ENCODE measurements at regions not wholly inside any gene's neighbourhood (a gene's known extent, or its start where the extent isn't known, plus 50 kb on each side); places are given as distances from the start of the nearest gene placed in this dataset.

- TF ChIP-seq TFE3 (CRISPR knock-in tag; IDR thresholded peaks at IDR 0.05) (peak; percentile 32; the same call in 1 of the 2 replicates), ZNF24 (IDR thresholded peaks at IDR 0.05) (peak; percentile 79; the same call in 1 of the 2 replicates), MBD4 (IDR thresholded peaks at IDR 0.05; ENCODE audit: borderline replicate concordance, low read length) (peak; percentile 79; the same call in 1 of the 2 replicates), ZSCAN9 (CRISPR knock-in tag; IDR thresholded peaks at IDR 0.05; ENCODE audit: borderline replicate concordance) (peak; percentile 51; the same call in 1 of the 2 replicates), SETDB1 (CRISPR knock-in tag; IDR thresholded peaks at IDR 0.05; ENCODE audit: borderline replicate concordance) (no peak), PAX8 (CRISPR knock-in tag; IDR thresholded peaks at IDR 0.05; ENCODE audit: borderline replicate concordance) (no peak), ELF3 (CRISPR knock-in tag; IDR thresholded peaks at IDR 0.05) (peak; percentile 63), FOSL2 (CRISPR knock-in tag; IDR thresholded peaks at IDR 0.05) (peak; percentile 75), POGZ (CRISPR knock-in tag; IDR thresholded peaks at IDR 0.05) (peak; percentile 83), MAFG (CRISPR knock-in tag; IDR thresholded peaks at IDR 0.05) (no peak), ZFP36L2 (CRISPR knock-in tag; IDR thresholded peaks at IDR 0.05) (no peak), HNRNPUL1 (IDR thresholded peaks at IDR 0.05; ENCODE audit: low read depth, low read length) (peak; percentile 86; the same call in 1 of the 2 replicates), U2AF1 (optimal IDR thresholded peaks at IDR 0.05; ENCODE audit: low read depth, low read length) (peak; percentile 30), ZBTB25 (CRISPR knock-in tag; IDR thresholded peaks at IDR 0.05) (peak; percentile 80; the same call in 1 of the 2 replicates), ZNF326 (CRISPR knock-in tag; IDR thresholded peaks at IDR 0.05; ENCODE audit: borderline replicate concordance) (no peak), GMEB1 (CRISPR knock-in tag; IDR thresholded peaks at IDR 0.05; ENCODE audit: borderline replicate concordance) (peak; percentile 37; the same call in 1 of the 2 replicates), E2F5 (CRISPR knock-in tag; conservative IDR thresholded peaks at IDR 0.05) (no peak), ZNF282 (IDR thresholded peaks at IDR 0.05; ENCODE audit: partially characterized antibody) (no peak), TP53 (CRISPR knock-in tag; conservative IDR thresholded peaks at IDR 0.05) (no peak), HHEX (CRISPR knock-in tag; IDR thresholded peaks at IDR 0.05) (peak; percentile 92), ZUFSP (CRISPR knock-in tag; IDR thresholded peaks at IDR 0.05; ENCODE audit: borderline replicate concordance) (no peak), ZNF782 (CRISPR knock-in tag; IDR thresholded peaks at IDR 0.05; ENCODE audit: borderline replicate concordance) (no peak), POLR2AphosphoS5 (IDR thresholded peaks at IDR 0.05; ENCODE audit: low read depth, low read length) (peak; percentile 36; the same call in 1 of the 2 replicates), ZNF556 (CRISPR knock-in tag; IDR thresholded peaks at IDR 0.05; ENCODE audit: borderline replicate concordance) (peak; percentile 89; the same call in 1 of the 2 replicates)
Measured at GRCh38 chr6:56399672-56400263, 152.4 kb upstream of the COL21A1 start (continued).

Data from HepG2 (cell line).